Femur (tissue), 1 donor: ENCODE measurements at regions not wholly inside any gene's neighbourhood (a gene's known extent, or its start where the extent isn't known, plus 50 kb on each side); places are given as distances from the start of the nearest gene placed in this dataset.
"Not testable (repeated sequence)": the region's sequence is repeated elsewhere in the genome, so short reads cannot be mapped to it uniquely, and the experiment has no call there.

Experiments used
- DNase-seq: peaks from one replicate; pipeline ENCODE4 v3.0.0-alpha.2; 2017

DNA sequence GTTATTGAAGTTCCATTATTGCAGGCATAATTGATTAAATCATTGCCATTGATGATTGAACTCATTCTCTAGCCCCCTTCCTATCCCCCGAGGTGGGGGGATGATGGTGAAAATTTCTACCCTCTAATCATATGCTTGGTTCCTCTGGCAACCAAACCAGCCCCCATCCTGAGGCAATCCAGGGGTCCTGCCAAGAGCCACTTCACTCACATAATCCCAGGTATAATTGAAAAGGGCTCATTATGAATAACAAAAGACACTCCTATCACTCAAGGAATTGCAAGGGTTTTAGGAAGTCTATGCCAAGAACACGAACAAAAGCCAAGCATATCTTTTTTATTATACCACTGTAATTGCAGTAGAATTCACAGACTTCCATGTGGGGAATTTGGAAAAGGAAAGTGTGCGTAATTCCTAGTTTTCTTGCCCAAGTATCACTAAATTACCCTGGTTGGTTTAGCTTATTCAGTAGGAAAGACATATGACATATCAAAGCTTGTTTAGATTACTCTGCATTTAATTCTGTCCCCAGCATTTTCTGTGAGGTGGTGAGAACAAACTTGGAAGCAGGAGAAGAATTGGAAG lies 130.7 kb upstream of the TAF11L2 start:
- DNase-seq: no peak

- no peak for DNase-seq
Measured at GRCh38 chr5:17370651-17371050, 127.4 kb upstream of the TAF11L2 start.

- no peak for DNase-seq
Measured at GRCh38 chr5:17373406-17373805, 124.6 kb upstream of the TAF11L2 start.

DNA sequence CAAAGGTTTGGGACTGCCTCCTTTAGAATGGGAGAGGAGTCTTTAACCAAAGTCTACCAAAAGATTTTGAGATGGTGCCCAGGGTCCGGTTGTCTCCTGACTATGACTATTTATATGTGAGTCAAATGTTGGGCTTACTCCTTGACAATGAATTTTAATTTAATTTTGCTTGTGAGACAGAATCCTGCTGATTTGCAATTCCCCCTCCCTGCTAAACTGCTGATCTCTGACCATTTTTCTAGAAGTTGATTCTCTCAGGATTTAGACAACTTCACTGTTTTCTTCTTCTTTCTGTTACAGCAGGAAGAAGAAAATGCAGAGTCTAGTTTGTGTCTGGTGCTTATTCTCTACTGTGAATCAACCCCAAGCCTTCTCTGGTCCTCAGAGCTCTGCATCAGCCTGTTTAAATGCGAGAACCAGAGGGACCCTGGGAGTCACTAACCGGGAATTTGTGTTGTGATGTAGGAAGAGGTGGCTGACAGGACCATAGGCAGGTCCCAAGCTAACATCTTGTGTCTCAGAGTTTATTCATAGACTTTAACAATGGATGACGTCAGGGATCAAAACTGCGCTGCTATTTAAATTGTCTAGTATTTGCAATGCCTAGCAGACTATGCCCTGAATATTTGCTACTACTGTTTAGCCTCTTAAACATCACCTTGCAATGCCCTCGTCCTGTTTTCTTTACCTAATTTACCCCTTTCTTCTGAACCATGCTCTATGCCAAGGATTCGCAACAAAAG lies 124.0 kb upstream of the TAF11L2 start:
- DNase-seq: no peak

DNA sequence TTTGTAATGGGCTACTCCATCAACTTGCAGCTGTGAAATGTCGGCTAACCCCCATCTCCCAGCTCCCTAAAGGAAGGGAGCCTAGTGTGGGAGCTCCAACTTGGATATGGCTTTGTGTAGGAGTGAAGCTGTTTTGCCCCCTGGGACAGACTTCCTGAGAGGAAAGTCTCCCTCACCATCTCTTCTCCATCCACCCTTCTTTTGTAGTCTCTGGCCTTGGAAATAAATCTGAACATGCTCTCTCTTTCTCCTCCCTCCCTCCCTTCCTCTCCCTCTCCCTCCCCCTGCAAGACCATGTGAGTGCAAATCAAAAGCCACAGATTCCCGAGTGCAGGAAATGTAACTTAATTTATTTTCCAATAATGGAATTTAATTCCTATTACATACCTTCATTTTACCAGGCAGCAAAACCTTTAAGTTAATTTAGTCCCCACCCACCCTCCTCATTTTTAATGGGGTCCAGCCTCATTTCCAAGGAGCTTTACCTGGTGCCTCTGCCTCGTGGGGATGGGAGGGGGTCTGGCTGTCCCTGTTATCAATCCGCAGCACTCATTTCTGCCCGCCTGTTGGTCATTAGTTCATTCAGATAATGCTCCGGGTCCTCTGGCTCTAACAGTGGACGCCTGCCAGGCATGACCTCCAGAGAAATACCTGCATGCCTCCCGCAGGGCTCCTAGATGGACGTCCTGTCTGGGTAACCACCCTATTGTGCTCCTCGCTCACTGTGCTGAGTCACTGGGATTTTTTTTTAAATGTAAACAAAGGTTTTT lies 122.9 kb upstream of the TAF11L2 start:
- DNase-seq: no peak

DNA sequence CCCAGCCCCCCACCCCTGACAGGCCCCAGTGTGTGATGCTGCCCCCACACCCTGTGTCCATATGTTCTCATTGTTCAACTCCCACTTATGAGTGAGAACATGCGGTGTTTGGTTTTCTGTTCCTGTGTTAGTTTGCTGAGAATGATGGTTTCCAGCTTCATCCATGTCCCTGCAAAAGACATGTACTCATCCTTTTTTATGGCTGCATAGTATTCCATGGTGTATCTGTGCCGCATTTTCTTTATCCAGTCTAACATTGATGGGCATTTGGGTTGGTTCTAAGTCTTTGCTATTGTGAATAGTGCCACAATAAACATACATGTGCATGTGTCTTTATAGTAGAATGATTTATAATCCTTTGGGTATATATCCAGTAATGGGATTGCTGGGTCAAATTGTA lies 122.1 kb upstream of the TAF11L2 start:
- DNase-seq: not testable (repeated sequence)

DNA sequence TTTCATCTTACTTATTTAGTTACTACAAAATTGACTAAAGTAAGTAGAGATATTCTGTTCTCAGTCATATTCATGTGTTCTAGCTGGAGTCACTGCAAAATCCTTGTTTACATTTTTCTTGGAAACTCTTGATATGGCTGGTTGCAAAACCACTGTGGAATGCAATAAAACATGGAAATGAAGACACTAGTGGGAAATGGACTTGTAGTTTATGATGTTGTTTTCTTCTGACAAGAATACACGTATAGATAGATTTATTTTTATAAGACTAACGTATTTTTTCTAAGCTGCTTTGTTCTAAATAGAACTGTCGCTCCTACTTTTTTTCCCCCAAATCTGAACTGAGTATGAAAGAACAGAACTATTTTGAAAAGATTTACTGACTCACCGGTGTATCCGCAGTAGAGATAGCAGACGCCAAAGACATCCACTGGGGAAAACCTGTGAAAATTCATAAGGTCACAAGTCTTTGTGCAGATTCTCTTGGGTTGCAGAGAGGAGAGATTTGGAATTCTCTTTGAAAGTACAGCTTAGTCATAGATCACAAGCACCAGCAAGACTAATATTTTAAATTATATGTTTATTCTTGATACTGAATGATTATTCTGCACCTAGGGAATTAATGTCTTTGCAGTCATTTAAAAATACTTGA lies 119.6 kb upstream of the TAF11L2 start:
- no peak for DNase-seq

DNA sequence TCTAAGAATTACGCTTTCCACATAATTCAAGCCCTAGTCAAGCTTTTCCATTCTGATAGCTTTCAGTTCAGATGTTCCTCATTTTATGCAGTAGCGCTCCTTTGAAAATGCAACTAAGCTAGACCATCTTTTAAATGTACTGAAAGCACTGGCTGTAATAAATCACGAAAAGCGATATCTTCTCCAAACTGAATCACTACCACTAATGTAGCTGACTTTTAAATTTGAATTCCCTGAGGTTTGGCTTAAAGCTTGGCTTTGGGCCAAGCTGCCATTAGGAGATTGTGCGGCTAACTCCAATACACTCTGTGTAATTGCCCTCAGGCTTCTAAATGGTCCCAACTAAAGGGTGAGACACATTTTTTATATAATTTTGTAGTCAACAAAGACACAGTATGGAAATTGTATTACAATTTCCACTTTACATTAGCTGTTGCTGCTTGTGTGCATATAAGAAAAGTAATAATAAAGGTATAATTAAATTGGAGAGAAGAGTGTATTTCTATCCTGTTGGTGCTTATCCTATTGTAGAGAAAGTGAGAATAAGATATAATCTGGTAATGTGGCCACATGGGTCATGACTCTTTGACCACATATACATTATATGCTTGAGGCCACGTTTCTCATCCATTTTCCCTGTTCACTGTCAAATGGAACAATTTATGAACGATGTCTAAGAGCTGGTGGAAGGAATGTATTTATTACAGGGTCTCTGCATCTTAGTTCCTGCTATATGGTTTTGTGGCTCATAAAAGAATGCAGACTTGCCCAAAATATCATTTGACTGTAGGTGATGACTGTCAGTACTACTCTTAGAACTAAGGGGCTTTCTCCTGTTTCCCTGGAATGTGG lies 118.7 kb upstream of the TAF11L2 start:
- no peak for DNase-seq

DNA sequence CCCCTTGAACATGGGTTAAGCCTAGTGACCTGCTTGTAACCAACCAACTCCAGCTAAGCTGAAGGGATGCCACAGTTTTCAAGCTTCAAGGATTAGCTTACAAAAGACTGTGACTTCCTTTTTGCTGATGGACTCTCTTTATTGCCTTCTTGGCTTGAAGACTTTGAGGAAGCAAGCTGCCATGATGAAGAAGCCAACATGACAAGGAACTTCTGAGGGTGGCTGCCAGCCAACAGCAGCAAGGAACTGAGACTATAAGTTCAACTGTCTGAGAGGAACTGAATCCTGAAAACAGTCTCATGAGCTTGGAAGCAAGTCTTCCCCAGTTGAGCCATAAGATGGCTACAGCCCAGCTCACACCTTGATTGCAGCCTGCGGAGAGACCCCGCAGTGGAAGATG lies 116.1 kb upstream of the TAF11L2 start:
- DNase-seq: no peak

- no peak for DNase-seq
Measured at GRCh38 chr5:17383526-17383925, 114.5 kb upstream of the TAF11L2 start.

DNA sequence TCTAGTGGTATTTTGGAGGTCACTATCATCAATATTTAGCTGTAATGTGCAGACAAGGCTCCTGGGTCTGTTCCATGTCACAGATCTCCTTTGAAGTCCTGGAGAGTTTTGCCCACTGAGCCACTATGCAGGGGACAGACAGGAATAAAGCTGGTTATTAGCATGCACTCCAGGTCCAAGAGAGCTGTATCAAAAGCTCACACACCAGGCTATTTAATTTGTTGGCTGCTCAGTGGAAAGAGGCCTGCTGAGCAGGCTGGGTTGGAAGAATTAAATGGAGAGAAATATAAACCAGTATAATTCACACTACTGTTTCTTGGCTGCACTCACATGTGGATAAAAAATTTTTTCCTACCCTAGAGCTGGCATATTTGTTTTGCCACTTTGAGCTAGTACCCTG lies 113.8 kb upstream of the TAF11L2 start:
- no peak for DNase-seq

DNA sequence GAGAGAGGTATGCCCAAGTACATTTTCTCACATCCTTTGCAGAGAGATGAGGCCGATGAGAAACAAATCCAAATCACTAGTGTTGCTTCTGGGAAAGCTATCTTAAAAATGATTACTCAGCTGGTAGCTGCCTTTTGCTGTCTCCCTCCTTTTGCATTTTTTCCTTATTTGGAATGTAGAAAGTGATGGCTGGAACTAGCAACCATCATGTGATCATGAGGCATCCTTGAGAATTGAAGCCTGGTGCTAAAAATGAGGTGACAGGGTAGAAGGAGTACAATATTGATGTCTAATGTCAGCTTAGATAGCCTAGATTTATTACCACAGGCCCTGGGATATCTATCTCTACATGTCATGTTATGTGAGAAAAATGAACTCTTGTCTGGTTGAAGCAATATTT lies 109.3 kb upstream of the TAF11L2 start:
- no peak for DNase-seq

GRCh38 chr5:17394086-17394485 lies 103.9 kb upstream of the TAF11L2 start:
- DNase-seq: no peak

GRCh38 chr5:17395106-17395880 lies 102.7 kb upstream of the TAF11L2 start:
- DNase-seq: no peak

DNA sequence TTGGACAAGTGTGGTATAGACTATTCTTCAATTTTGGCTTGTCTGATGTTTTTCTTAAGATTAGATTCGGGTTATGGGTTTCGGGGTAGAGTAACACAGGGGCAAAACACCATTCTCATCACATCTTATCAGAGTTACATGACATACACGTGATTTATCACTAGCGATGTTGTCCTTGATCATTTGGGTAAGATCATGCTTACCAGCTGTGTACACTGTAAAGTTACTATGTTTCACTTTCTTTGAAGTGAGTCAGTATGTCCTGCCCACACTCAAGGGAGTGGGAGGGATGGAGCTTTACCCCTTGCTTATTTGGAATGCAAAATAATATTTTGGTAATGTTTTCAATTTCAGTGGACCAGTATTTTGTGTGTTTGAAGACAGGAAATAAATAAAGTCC lies 101.8 kb upstream of the TAF11L2 start:
- no peak for DNase-seq

GRCh38 chr5:17398431-17398830 lies 99.6 kb upstream of the TAF11L2 start:
- no peak for DNase-seq

- DNase-seq: no peak
Measured at GRCh38 chr5:17398866-17399835, 98.9 kb upstream of the TAF11L2 start.

GRCh38 chr5:17399931-17400330 lies 98.1 kb upstream of the TAF11L2 start:
- no peak for DNase-seq

DNA sequence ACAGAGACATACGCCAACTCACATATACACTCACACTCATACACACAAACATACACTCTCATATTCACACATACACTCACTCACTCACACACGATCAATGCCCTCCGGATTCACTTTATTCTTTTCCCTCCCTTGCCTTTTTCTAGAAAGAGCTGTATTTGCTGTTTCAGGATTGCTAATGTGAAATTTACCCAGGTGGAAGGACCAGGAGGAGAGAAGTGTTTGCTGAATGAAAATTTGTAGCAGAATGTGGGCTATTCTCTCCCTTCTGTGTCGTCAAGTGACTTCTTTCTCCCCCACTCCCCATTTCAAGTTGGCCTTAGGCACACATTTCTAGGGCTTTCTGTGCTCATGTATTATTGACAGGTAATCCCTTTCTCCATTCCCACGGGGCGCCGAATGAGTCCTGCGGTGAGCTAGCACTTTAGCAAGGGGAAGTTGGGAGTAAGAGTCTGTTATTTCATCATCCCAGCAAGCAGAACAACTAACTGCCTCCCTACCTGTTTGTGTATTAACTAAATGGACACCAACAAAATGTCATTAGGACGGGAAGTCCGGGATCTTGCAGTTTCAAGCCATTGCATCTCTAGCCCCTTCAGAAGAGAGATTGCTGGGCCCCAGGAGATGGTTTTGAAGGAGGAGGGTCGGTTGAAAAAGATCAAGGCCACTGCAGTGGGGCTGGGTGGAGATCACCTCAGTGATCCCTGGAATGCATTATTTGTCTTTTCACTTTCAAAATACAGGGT lies 97.1 kb upstream of the TAF11L2 start:
- DNase-seq: no peak
